ENCODE measurements at regions not wholly inside any gene's neighbourhood (a gene's known extent, or its start where the extent isn't known, plus 50 kb on each side); places are given as distances from the start of the nearest gene placed in this dataset.

DNA sequence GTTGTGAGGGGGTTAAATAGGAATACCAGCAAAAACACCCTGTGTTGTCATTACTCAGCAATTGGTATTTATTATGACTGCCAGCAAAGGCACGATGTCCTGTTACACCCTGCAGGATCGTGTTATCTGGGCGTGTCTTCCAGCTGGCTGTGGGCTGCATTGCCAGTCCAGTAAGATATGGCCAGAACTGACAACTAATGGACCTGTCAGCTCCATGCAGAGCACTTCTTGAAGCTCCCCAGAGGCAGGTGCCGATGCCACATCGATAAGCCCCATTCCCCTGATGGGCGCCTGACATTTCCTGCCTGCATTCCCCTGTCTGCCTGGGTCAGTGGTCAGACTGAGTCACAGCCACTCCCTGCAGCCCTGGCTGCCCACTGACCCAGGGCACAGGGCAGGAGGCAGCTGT is 79.7 kb upstream of the RASGRF1 start:
- peak; percentile 18 for DNase-seq (ENCODE audit: low read depth)
- TF ChIP-seq, protein P1, sequence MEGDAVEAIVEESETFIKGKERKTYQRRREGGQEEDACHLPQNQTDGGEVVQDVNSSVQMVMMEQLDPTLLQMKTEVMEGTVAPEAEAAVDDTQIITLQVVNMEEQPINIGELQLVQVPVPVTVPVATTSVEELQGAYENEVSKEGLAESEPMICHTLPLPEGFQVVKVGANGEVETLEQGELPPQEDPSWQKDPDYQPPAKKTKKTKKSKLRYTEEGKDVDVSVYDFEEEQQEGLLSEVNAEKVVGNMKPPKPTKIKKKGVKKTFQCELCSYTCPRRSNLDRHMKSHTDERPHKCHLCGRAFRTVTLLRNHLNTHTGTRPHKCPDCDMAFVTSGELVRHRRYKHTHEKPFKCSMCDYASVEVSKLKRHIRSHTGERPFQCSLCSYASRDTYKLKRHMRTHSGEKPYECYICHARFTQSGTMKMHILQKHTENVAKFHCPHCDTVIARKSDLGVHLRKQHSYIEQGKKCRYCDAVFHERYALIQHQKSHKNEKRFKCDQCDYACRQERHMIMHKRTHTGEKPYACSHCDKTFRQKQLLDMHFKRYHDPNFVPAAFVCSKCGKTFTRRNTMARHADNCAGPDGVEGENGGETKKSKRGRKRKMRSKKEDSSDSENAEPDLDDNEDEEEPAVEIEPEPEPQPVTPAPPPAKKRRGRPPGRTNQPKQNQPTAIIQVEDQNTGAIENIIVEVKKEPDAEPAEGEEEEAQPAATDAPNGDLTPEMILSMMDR (IDR thresholded peaks at IDR 0.05; ENCODE audit: low read length, missing control alignments): no peak
- H3K4me3 ChIP-seq (replicated peaks; ENCODE audit: low read depth, low read length): no peak overlapping the region

DNA sequence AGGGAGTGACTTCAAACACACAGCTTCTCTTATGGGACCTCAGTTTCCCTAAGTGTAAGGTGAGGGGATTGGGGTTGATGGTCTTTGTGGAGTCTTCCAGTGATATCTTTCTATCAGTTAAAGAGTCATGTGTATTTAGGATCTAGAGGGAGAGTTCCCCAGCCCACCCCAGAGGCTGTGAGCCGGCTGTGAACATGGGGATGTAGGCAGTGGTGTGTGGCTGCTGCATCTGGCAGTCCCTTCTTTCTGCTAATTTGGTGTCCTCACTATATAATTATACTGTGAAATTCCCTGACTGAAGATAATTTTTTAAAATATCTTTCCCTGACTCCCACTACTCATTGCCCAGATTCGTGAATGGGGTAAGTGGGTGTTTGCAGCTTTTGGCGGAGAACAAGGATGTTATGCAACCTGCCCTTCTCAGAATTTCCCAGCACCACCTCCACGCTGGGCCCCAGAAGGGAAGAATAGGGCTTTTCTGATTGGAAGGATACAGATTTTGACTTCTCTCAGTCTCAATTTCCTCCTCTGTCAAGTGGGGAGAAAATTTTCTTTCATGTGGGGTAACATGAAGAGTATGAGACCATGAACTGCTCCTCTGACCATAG is 79.0 kb upstream of the RASGRF1 start:
- TF ChIP-seq, protein P1 (IDR thresholded peaks at IDR 0.05; ENCODE audit: low read length, missing control alignments): no peak
- peak; percentile 16 for DNase-seq (ENCODE audit: low read depth)
- H3K4me3 ChIP-seq (replicated peaks; ENCODE audit: low read depth, low read length): no peak overlapping the region

DNA sequence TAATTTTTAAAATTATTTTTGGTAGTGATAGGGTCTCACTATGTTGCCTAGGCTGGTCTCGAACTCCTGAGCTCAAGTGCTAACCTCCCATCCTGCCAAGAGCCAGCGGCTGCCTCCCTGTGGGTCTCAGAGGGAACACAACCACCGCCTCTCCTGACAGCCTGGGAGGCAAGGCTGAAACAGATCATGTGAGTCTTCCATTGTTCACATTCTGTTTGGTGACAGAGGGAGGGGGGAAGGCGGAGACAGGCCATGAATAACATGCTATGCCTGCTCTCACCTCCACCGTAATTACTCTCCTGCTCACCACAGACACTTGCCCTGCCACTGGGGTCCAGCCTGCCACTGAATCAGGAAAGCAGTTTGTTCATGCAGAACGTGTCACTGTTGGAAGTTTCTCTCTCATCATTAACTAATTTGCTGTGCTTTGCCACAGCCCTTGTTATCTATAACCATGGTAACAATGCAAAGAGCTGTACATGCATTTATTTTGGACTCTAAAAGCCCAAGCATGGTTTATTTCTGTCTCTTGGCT is 78.4 kb upstream of the RASGRF1 start:
- H3K4me3 ChIP-seq (replicated peaks; ENCODE audit: low read depth, low read length): no peak overlapping the region
- DNase-seq (ENCODE audit: low read depth): peak; percentile 64
- TF ChIP-seq, protein P1 (IDR thresholded peaks at IDR 0.05; ENCODE audit: low read length, missing control alignments): peak; percentile 25

DNA sequence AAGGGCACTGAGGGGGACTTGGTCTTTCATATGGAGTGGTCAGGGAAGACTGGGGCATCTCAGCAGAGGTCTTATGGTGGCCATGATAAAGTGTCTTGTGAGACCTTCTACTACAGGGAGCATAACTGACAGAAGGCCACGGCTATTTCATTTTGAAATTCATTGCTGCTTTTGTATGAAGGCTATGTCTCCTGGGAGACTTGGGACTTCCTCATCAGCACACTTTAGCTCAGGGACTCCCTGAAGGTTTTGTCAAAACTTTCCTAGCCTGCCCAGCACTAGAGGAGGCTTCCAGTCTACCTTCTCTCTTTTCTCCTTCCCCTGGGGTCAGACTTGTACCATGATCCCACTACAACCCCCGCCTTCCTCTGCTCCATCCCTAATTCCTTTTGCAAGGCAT is 77.2 kb upstream of the RASGRF1 start:
- DNase-seq (ENCODE audit: low read depth): no peak
- TF ChIP-seq, protein P1 (IDR thresholded peaks at IDR 0.05; ENCODE audit: low read length, missing control alignments): no peak
- H3K4me3 ChIP-seq (replicated peaks; ENCODE audit: low read depth, low read length): no peak overlapping the region

DNA sequence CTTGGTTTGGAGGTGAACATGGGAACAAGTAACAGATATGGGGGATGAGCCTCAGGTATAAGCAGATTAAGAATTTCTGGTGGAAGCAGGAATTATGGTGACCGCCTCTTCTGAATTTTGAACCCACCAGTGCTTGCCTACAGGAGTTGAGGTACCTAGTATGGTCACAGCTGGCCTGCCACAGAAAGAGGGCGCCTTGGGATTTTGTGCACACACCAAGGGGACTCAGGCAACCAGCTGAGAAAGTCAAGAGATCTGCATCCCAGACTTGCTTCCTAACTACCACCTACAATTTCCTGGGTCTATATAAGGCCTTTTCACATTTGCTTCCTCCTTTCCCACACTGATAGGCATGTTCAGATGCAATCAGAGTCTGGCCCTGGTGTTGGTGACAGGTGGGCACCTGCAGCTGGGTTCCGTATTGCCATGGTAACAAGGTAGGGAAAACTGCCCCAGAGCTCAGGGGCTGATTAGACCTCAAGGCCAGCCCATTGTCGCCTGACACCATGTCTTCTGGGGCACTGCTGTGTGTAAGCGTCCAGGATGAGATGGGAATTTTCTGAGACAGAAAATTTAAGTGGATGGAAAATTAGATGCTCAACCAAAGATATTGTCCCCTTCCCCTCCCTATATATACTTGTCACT is 75.9 kb upstream of the RASGRF1 start:
- no peak for DNase-seq (ENCODE audit: low read depth)
- TF ChIP-seq, protein P1 (IDR thresholded peaks at IDR 0.05; ENCODE audit: low read length, missing control alignments): no peak
- H3K4me3 ChIP-seq (replicated peaks; ENCODE audit: low read depth, low read length): no peak overlapping the region

DNA sequence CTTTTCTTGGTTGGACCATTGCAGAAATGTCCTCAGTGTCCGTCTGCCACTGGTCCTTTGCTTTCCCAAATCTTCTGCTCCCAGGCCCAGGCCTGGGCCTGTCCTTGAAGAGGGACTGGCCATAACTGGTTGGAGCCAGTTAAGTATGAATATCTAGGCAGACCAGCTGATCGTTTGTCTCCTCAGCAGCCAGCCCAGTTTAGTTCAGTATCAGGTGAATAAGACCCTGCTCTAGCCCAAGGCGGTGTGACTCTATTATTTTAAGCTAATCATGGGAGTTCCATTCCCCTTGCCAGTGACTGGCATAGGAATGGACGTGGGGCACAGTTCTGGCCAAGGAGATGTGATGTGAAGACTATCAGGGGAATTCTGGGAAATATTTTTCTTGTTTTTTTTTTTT is 73.9 kb upstream of the RASGRF1 start:
- TF ChIP-seq, protein P1 (IDR thresholded peaks at IDR 0.05; ENCODE audit: low read length, missing control alignments): no peak

More for the DNA sequence above, 73.9 kb upstream of the RASGRF1 start:
- no peak overlapping the region for H3K4me3 ChIP-seq (replicated peaks; ENCODE audit: low read depth, low read length)
- DNase-seq (ENCODE audit: low read depth): no peak
